RWPE1 (cell line): ENCODE measurements at regions not wholly inside any gene's neighbourhood (a gene's known extent, or its start where the extent isn't known, plus 50 kb on each side); places are given as distances from the start of the nearest gene placed in this dataset.

ENCODE experiments used
- CTCF ChIA-PET: fragments of 350-600 bp; sonication (Branson Sonifier 250); formaldehyde crosslinking; extraction: SDS; loops from one replicate; lab custom pipeline; 2021; lab: Yijun Ruan, JAX
- POLR2A ChIA-PET: fragments of 400-600 bp; formaldehyde crosslinking; extraction: SDS; loops from one replicate; lab custom pipeline; 2020; ENCODE audit warnings: antibody characterized with exemption; ENCODE audit not compliant: low non-redundant PET; lab: Yijun Ruan, JAX
- DNase-seq: peaks from one replicate; pipeline ENCODE4 v3.0.0; 2012; ENCODE audit warnings: low spot score
- H3K27ac ChIP-seq: fragments of 450-650 bp; 2 replicates; pipeline ENCODE4 v1.5.1; 2017
- TF ChIP-seq, protein P1 (sequence below): fragments of 450-650 bp; conservative IDR thresholded peaks from 2 replicates; pipeline ENCODE4 v1.5.1; 2017; ENCODE audit warnings: low read depth, mild to moderate bottlenecking

GRCh38 chr5:86314951-86315350 is 302.8 kb upstream of the COX7C start:
- ChIA-PET CTCF (interaction anchor here (0.6 to 0.8 kb wide), 2 partner anchors 45 to 64 kb away, joined by 3 read pairs; no protein-coding TSS in a partner anchor), POLR2A (no interaction called here)
- DNase-seq: no peak
- TF ChIP-seq, protein P1, sequence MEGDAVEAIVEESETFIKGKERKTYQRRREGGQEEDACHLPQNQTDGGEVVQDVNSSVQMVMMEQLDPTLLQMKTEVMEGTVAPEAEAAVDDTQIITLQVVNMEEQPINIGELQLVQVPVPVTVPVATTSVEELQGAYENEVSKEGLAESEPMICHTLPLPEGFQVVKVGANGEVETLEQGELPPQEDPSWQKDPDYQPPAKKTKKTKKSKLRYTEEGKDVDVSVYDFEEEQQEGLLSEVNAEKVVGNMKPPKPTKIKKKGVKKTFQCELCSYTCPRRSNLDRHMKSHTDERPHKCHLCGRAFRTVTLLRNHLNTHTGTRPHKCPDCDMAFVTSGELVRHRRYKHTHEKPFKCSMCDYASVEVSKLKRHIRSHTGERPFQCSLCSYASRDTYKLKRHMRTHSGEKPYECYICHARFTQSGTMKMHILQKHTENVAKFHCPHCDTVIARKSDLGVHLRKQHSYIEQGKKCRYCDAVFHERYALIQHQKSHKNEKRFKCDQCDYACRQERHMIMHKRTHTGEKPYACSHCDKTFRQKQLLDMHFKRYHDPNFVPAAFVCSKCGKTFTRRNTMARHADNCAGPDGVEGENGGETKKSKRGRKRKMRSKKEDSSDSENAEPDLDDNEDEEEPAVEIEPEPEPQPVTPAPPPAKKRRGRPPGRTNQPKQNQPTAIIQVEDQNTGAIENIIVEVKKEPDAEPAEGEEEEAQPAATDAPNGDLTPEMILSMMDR: no peak
- no peak overlapping the region for H3K27ac ChIP-seq

DNA sequence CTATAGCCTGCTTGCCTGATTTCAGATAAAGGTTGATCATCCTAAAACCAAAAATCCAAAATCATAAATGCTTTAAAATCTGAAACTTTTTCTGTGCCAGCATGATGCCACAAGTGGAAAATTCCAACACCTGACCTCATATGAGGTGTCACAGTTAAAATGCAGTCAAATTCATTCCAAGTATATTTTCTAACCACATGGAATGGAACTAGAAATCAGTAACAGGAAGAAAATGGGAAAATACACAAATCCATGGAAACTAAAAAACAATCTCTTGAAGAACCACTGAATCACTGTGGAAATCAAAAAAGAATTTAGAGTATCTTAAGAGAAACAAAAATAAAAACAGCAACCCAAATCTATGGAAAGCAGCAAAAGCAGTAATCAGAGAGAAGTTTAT is 297.5 kb upstream of the COX7C start:
- DNase-seq: no peak
- H3K27ac ChIP-seq: no peak overlapping the region
- TF ChIP-seq, protein P1: no peak
- CTCF ChIA-PET: no interaction called here
- POLR2A ChIA-PET: no interaction called here

DNA sequence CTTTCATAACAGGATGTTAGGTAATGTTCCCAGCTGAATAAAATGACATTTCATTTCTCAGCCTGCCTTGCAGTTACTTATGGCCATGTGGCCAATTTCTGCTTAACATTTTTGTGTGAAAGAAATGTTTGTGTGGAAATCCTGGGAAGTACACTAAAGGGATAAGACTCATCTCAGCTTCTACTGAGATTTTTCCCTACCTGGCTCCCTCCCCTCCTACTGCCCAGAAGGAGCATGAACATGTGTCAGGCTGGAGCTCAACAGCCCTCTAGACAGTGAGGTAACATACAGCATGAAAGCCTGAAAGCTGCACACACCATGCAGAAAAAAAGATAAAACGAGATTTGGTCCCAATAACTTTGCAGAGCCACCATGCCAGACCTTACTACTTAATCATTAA is 288.4 kb upstream of the COX7C start:
- CTCF ChIA-PET: no interaction called here
- POLR2A ChIA-PET: no interaction called here
- DNase-seq: no peak
- TF ChIP-seq, protein P1: no peak
- no peak overlapping the region for H3K27ac ChIP-seq

DNA sequence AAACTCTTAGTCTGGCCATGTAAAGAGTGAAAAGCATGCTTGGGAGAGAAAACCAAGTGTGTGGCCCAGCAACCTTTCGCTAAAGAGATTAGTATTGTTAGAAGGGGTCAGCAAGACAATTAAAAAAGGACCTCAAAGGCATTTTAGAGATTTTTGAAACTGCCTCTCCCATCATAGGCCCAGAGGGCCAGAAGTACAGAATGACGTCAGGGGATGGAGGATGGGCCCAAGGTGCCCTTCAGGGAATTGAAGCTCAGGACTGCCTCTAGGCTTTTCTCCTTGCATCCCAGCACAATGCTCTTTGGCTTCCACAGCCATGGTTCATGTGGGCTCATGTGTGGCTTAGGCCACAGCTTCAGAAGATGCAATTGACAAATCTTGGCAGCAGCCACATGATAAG is 287.0 kb upstream of the COX7C start:
- ChIA-PET POLR2A (no interaction called here), CTCF (no interaction called here)
- TF ChIP-seq, protein P1: no peak
- no peak for DNase-seq
- H3K27ac ChIP-seq: no peak overlapping the region

DNA sequence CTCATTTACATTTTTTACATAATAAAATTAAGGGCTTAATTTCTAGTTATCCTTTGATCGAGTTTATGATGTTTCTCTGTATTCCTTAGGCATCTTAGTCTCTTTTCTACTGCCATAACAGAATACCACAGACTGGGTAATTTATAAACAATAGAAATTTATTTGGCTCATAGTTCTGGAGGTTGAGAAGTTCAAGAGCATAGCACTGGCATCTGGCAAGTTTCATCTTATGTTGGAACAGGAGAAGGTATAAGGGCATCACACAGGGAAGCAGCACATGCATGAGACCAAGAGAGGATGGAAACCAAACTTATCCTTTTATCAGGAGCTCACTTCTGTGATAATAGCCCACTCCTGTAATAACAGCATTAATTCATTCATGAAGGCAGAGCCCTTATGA is 284.9 kb upstream of the COX7C start:
- no peak overlapping the region for H3K27ac ChIP-seq
- POLR2A ChIA-PET: no interaction called here
- CTCF ChIA-PET: no interaction called here

DNA sequence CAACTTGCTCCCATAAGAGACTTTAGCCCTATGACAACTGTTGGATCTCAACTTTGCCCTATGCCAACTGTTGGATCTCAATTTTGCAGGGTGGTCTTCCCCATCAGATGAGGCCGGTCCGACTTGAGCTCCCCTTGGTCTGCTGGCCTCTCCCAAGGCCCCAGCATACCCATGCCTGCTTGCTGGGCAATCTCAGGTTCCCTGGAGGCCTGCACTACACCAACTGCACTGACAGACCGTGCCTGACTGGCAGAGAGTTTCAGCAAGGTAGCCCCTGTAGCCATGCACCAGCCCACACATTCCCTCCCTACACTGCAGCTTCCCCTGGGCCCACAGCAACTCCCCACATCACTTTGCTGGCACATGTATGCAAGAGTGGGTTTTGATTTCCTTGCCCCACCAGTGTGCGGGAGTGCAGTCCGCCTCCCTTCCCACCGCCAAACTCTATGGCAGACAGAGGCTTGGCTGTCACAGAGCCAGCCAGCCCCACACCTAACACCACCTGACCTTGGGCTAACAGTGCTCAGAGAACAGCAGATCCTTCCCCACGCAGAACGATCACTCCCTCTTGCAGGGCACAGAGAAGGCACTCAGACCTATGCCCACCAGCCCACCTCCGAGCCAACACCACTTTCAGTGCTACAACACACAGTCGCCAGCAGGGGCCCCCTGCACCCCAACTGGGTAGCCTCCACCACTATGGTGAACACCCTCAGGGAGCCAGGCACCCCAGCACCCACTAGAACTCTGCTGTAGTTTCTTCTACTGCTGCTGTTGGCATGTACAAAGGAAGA is 279.9 kb upstream of the COX7C start:
- ChIA-PET POLR2A (no interaction called here), CTCF (no interaction called here)
- TF ChIP-seq, protein P1: no peak
- DNase-seq: no peak
- H3K27ac ChIP-seq: no peak overlapping the region

More for the DNA sequence above, 284.9 kb upstream of the COX7C start:
- no peak for DNase-seq
- TF ChIP-seq, protein P1: no peak
